ENCODE measurements at regions not wholly inside any gene's neighbourhood (a gene's known extent, or its start where the extent isn't known, plus 50 kb on each side); places are given as distances from the start of the nearest gene placed in this dataset.
"Not testable (repeated sequence)": the region's sequence is repeated elsewhere in the genome, so short reads cannot be mapped to it uniquely, and the experiment has no call there.

GRCh38 chr3:130569461-130570365, 52.7 kb downstream of the COL6A6 start:
- DNase-seq (ENCODE audit: low read depth): no peak

- no peak for DNase-seq (ENCODE audit: low read depth)
These were observed 55.8 kb downstream of the COL6A6 start for GRCh38 chr3:130572769-130573168.

- DNase-seq (ENCODE audit: low read depth): peak; percentile 16
These were observed 59.6 kb downstream of the COL6A6 start for GRCh38 chr3:130576375-130577266.

- DNase-seq (ENCODE audit: low read depth): no peak
These were observed 65.6 kb downstream of the COL6A6 start for GRCh38 chr3:130582457-130583153.

GRCh38 chr3:130594749-130595148, 77.8 kb downstream of the COL6A6 start:
- DNase-seq (ENCODE audit: low read depth): not testable (repeated sequence)

- DNase-seq (ENCODE audit: low read depth): no peak
These were observed 79.5 kb downstream of the COL6A6 start for GRCh38 chr3:130596484-130596883.

- DNase-seq (ENCODE audit: low read depth): no peak
These were observed 84.5 kb downstream of the COL6A6 start for GRCh38 chr3:130601442-130601971.

GRCh38 chr3:130604806-130605205, 87.8 kb downstream of the COL6A6 start:
- DNase-seq (ENCODE audit: low read depth): no peak

GRCh38 chr3:130606336-130606735, 89.4 kb downstream of the COL6A6 start:
- DNase-seq (ENCODE audit: low read depth): no peak

- no peak for DNase-seq (ENCODE audit: low read depth)
These were observed 90.7 kb downstream of the COL6A6 start for GRCh38 chr3:130607553-130608154.

- DNase-seq (ENCODE audit: low read depth): no peak
These were observed 92.4 kb downstream of the COL6A6 start for GRCh38 chr3:130609166-130609979.

- no peak for DNase-seq (ENCODE audit: low read depth)
These were observed 102.2 kb downstream of the COL6A6 start for GRCh38 chr3:130619196-130619595.

- DNase-seq (ENCODE audit: low read depth): no peak
These were observed 104.8 kb downstream of the COL6A6 start for GRCh38 chr3:130621824-130622223.

GRCh38 chr3:130626049-130626448, 109.1 kb downstream of the COL6A6 start:
- peak; percentile 12 for DNase-seq (ENCODE audit: low read depth)

- DNase-seq (ENCODE audit: low read depth): no peak
These were observed 110.3 kb downstream of the COL6A6 start for GRCh38 chr3:130627143-130627855.

- DNase-seq (ENCODE audit: low read depth): no peak
These were observed 110.9 kb downstream of the COL6A6 start for GRCh38 chr3:130627882-130628281.
